Endothelial cell of umbilical vein (primary cell): ENCODE measurements at regions not wholly inside any gene's neighbourhood (a gene's known extent, or its start where the extent isn't known, plus 50 kb on each side); places are given as distances from the start of the nearest gene placed in this dataset.

Experiments
- BruUV-seq: library from RNA; stranded (reverse); fragments of 400-500 nt; replicated peaks from 2 replicates; lab custom pipeline; 2021; lab: Mats Ljungman, UMichigan
- CTCF ChIA-PET: fragments of 300-600, 350-600 bp; sonication (Branson Sonifier 250); formaldehyde crosslinking; loops from one replicate; lab custom pipeline; 2021; ENCODE audit warnings: antibody characterized with exemption, inconsistent platforms; lab: Charles Lee
- POLR2A ChIA-PET: fragments of 300-600, 350-600 bp; sonication (Branson Sonifier 250); formaldehyde crosslinking; loops from one replicate; lab custom pipeline; 2021; ENCODE audit warnings: antibody characterized with exemption, inconsistent platforms; lab: Charles Lee
- DNase-seq: peaks from one replicate; pipeline ENCODE4 v3.0.0-alpha.2; 2011; ENCODE audit warnings: low read depth, low spot score
- FAIRE-seq: peaks from 2 replicates; lab custom pipeline; 2011; peaks lifted over from hg19 to GRCh38; lab: Jason Lieb, UNC
- H2AFZ ChIP-seq: 2 replicates; pipeline ENCODE4 v1.6.0; 2012; ENCODE audit warnings: low read depth, low read length, control low read depth, inconsistent platforms
- H3K27ac ChIP-seq: 2 replicates; pipeline ENCODE4 v1.5.1; 2011; ENCODE audit warnings: low read depth, mild to moderate bottlenecking, control low read depth, low read length, moderate library complexity; ENCODE audit not compliant: insufficient read depth
- H3K27me3 ChIP-seq, 2 experiments: 2 replicates each; pipeline versions ENCODE4 v1.6.0 to v1.6.1; 2011; ENCODE audit warnings: low read length in 2 of 2, mixed read lengths in 1 of 2; ENCODE audit not compliant: control insufficient read depth in 2 of 2, insufficient read depth in 2 of 2
- H3K36me3 ChIP-seq, 2 experiments: 2 replicates in 1 of 2; 3 replicates in 1 of 2; pipeline ENCODE4 v1.5.1; 2011; ENCODE audit warnings: low read length in 2 of 2, mild to moderate bottlenecking in 1 of 2, moderate library complexity in 1 of 2; ENCODE audit not compliant: control insufficient read depth in 2 of 2, insufficient read depth in 2 of 2; ENCODE audit errors: extremely low read depth in 1 of 2
- H3K4me1 ChIP-seq: 3 replicates; pipeline ENCODE4 v1.5.1; 2011; ENCODE audit warnings: mild to moderate bottlenecking, low read length; ENCODE audit not compliant: control insufficient read depth, insufficient read depth; ENCODE audit errors: extremely low read depth
- H3K4me2 ChIP-seq: 2 replicates; pipeline ENCODE4 v1.6.1; 2011; ENCODE audit warnings: low read length, control low read depth, mixed read lengths; ENCODE audit not compliant: insufficient read depth
- H3K4me3 ChIP-seq, 3 experiments: fragments of 200-600 bp in 1 of 3; sonication (generic), shearing (Covaris generic) in 1 of 3; replicated peaks in 1 of 3; 2 replicates each; pipeline ENCODE4 v1.5.1; 2011 to 2016; ENCODE audit warnings: control low read depth in 3 of 3, low read length in 3 of 3, mild to moderate bottlenecking in 2 of 3, inconsistent platforms in 1 of 3, low read depth in 1 of 3, moderate library complexity in 1 of 3; ENCODE audit not compliant: insufficient read depth in 1 of 3
- H3K79me2 ChIP-seq: 2 replicates; pipeline ENCODE4 v1.6.0; 2012; ENCODE audit warnings: low read length, inconsistent platforms; ENCODE audit not compliant: control insufficient read depth, insufficient read depth
- H3K9ac ChIP-seq: replicated peaks from 2 replicates; pipeline ENCODE3; 2011; ENCODE audit warnings: low read length, control low read depth; ENCODE audit not compliant: insufficient read depth; ENCODE audit errors: extremely low read depth
- H3K9me1 ChIP-seq: replicated peaks from 3 replicates; pipeline ENCODE4 v1.6.0; 2011; ENCODE audit warnings: mild to moderate bottlenecking, low read length; ENCODE audit not compliant: control insufficient read depth, insufficient read depth; ENCODE audit errors: extremely low read depth
- H3K9me3 ChIP-seq: replicated peaks from 2 replicates; pipeline ENCODE4 v1.5.1; 2012; ENCODE audit warnings: low read length, inconsistent platforms; ENCODE audit not compliant: control insufficient read depth, insufficient read depth
- H4K20me1 ChIP-seq: replicated peaks from 2 replicates; pipeline ENCODE3; 2011; ENCODE audit warnings: mild to moderate bottlenecking, low read length; ENCODE audit not compliant: control insufficient read depth, insufficient read depth; ENCODE audit errors: extremely low read depth
- EZH2 ChIP-seq: IDR thresholded peaks from 2 replicates; pipeline ENCODE4 v1.6.1; 2012; ENCODE audit warnings: borderline replicate concordance, low read depth, mild to moderate bottlenecking, moderate library complexity, low read length, inconsistent platforms; ENCODE audit not compliant: severe bottlenecking
- FOS ChIP-seq: IDR thresholded peaks from 2 replicates; pipeline ENCODE4 v1.6.1; 2011; ENCODE audit warnings: mild to moderate bottlenecking, low read length, moderate library complexity, borderline replicate concordance; ENCODE audit not compliant: insufficient read depth
- JUN ChIP-seq: IDR thresholded peaks from 2 replicates; pipeline ENCODE4 v1.6.1; 2011; ENCODE audit warnings: borderline replicate concordance, low read depth; ENCODE audit not compliant: insufficient read length, insufficient read depth
- MYC ChIP-seq: IDR thresholded peaks from one replicate; pipeline ENCODE4 v1.6.1; 2011; ENCODE audit warnings: mild to moderate bottlenecking, low read depth, low read length
- POLR2A ChIP-seq: IDR thresholded peaks from 2 replicates; pipeline ENCODE4 v1.6.1; 2012; ENCODE audit warnings: low read depth, mild to moderate bottlenecking, control low read depth, low read length
- dilution Hi-C: fragments of 300-500 bp; cut with MboI; formaldehyde crosslinking; loops from one replicate; pipeline ENCODE4 v1.15.0; 2019; ENCODE audit warnings: low sequenced_read_pairs; ENCODE audit not compliant: extremely low pct_ligation_motif_present
- intact Hi-C: fragments of 100-400 bp; cut with micrococcal nuclease; formaldehyde crosslinking; loops from one replicate; pipeline ENCODE4 v1.10.0; 2022
- TF ChIP-seq, protein P1 (sequence below), 2 donors: IDR thresholded peaks; 1 replicate in 1 of 2; 2 replicates in 1 of 2; pipeline ENCODE4 v1.5.1; 2011; ENCODE audit warnings: low read length in 2 of 2, mild to moderate bottlenecking in 2 of 2, moderate library complexity in 2 of 2, control low read depth in 1 of 2, inconsistent platforms in 1 of 2, low read depth in 1 of 2; ENCODE audit not compliant: insufficient read depth in 1 of 2; ENCODE audit errors: extremely low read depth in 1 of 2

DNA sequence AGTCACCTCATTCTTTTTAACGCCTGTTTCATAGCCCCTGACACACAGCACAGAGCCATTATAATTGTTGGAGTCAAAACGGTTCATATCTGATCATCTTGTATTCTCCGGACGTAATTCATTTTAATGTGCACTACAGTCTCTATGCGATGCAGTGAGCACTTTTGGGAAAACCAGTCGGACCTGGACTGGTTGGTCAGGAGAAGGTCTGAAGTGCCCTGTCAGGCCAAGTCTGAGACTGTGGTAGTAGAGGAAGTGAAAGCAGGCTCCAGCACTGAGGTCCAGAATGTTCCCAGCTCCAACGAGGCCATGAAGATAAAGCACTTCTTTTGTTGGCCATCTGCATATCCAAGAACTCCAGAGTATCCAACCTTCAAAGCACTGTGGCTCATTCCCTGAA lies 117.1 kb upstream of the NCOR2 start:
- BruUV-seq: no TSS peak
- Histone ChIP-seq H3K27me3 (no peaks in the 10 kb centered on the region), H3K9me3 (no peaks in the 10 kb centered on the region), H3K36me3 (no peaks in the 10 kb centered on the region), H2AFZ (peak overlapping the region; percentile 35), H3K9me1 (no peaks in the 10 kb centered on the region), H3K27ac (peak overlapping the region; percentile 63), H3K4me1 (peaks cover 56% of the 10 kb centered on the region), H3K9ac (peak overlapping the region; percentile 12), H3K79me2 (no peaks in the 10 kb centered on the region), H3K4me2 (peak overlapping the region; percentile 38), H4K20me1 (no peaks in the 10 kb centered on the region), H3K4me3 (no peak overlapping the region)
- dilution Hi-C loops: loop anchor here (10.0 to 25.0 kb wide), 2 partner anchors 50 to 122 kb away; partner anchors contain the start of gene NCOR2
- POLR2A ChIA-PET: no interaction called here
- FAIRE-seq (peak; percentile 78), DNase-seq (peak; percentile 36)
- TF ChIP-seq, protein P1, sequence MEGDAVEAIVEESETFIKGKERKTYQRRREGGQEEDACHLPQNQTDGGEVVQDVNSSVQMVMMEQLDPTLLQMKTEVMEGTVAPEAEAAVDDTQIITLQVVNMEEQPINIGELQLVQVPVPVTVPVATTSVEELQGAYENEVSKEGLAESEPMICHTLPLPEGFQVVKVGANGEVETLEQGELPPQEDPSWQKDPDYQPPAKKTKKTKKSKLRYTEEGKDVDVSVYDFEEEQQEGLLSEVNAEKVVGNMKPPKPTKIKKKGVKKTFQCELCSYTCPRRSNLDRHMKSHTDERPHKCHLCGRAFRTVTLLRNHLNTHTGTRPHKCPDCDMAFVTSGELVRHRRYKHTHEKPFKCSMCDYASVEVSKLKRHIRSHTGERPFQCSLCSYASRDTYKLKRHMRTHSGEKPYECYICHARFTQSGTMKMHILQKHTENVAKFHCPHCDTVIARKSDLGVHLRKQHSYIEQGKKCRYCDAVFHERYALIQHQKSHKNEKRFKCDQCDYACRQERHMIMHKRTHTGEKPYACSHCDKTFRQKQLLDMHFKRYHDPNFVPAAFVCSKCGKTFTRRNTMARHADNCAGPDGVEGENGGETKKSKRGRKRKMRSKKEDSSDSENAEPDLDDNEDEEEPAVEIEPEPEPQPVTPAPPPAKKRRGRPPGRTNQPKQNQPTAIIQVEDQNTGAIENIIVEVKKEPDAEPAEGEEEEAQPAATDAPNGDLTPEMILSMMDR (IDR thresholded peaks at IDR 0.05; ENCODE audit: extremely low read depth in 1 of 2, insufficient read depth in 1 of 2, low read depth in 1 of 2, low read length in 2 of 2): no peak
- TF ChIP-seq MYC (no peak), POLR2A (no peak), EZH2 (no peak), JUN (no peak), FOS (no peak)
- intact Hi-C loops: no loop called here
- CTCF ChIA-PET: interaction anchor here (1.1 to 1.8 kb wide), 2 partner anchors 37 to 82 kb away, joined by 5 to 8 read pairs; no protein-coding TSS in a partner anchor
